ENCODE measurements at regions not wholly inside any gene's neighbourhood (a gene's known extent, or its start where the extent isn't known, plus 50 kb on each side); places are given as distances from the start of the nearest gene placed in this dataset.

GRCh38 chr14:43005807-43006206 is 1399.1 kb downstream of the LRFN5 start:
- intact Hi-C loops (cut with micrococcal nuclease): no loop called here
- Mint-ChIP-seq H3K4me1 (no peaks in the 10 kb centered on the region), H3K27ac (no peak overlapping the region), H3K27me3 (no peaks in the 10 kb centered on the region), H3K4me3 (no peak overlapping the region), H3K9me3 (ENCODE audit: insufficient read depth) (peaks cover 13% of the 10 kb centered on the region)
- DNase-seq (no peak), ATAC-seq (ENCODE audit: low read depth) (no peak)
- CTCF ChIA-PET: no interaction called here
- POLR2A ChIA-PET: no interaction called here
- Histone ChIP-seq H3K4me1 (ENCODE audit: control insufficient read depth in 2 of 2, insufficient read depth in 2 of 2, low read length in 2 of 2) (no peaks in the 10 kb centered on the region), H3K9me3 (ENCODE audit: control extremely low read depth in 1 of 3, control insufficient read depth in 2 of 3, insufficient read depth in 1 of 3, low read length in 2 of 3) (peaks cover 2 to 9% (median 3%) of the 10 kb centered on the region in 3 donors), H3K9ac (ENCODE audit: low read length) (no peak overlapping the region), H3K4me3 (ENCODE audit: control extremely low read depth in 1 of 5, extremely low read depth in 1 of 5, insufficient read depth in 1 of 5, low read depth in 2 of 5, low read length in 4 of 5) (no peak overlapping the region), H3K4me2 (replicated peaks; ENCODE audit: low read depth, low read length, poor library complexity, severe bottlenecking) (no peak overlapping the region), H3K36me3 (replicated peaks in 1 of 2; ENCODE audit: control extremely low read depth in 1 of 2, control insufficient read depth in 1 of 2, extremely low read depth in 1 of 2, insufficient read depth in 2 of 2, low read length in 1 of 2) (no peaks in the 10 kb centered on the region), H2AFZ (ENCODE audit: insufficient read depth, low read depth, low read length, poor library complexity, severe bottlenecking) (no peak overlapping the region), H3K79me2 (ENCODE audit: control insufficient read depth, insufficient read depth, low read length) (no peaks in the 10 kb centered on the region), H3K27me3 (replicated peaks in 1 of 4; ENCODE audit: control extremely low read depth in 1 of 4, control insufficient read depth in 3 of 4, insufficient read depth in 4 of 4, low read length in 3 of 4) (no peaks in the 10 kb centered on the region), H3K27ac (ENCODE audit: low read length in 2 of 2) (no peak overlapping the region), H4K20me1 (ENCODE audit: control insufficient read depth, insufficient read depth, low read length, poor library complexity, severe bottlenecking) (no peaks in the 10 kb centered on the region)
- WGBS (ENCODE audit: insufficient coverage): no CpG with 5 or more reads among the region's 1 CpG
- TF ChIP-seq EZH2 (IDR thresholded peaks at IDR 0.05; ENCODE audit: borderline replicate concordance, insufficient read depth, low read depth, low read length, poor library complexity, severe bottlenecking) (no peak), CTCF (IDR thresholded peaks at IDR 0.05) (no peak)

- intact Hi-C loops (cut with micrococcal nuclease): no loop called here
- no peaks in the 10 kb centered on the region for H3K4me1 ChIP-seq (ENCODE audit: control insufficient read depth in 2 of 2, insufficient read depth in 2 of 2, low read length in 2 of 2)
- no peaks in the 10 kb centered on the region for H3K79me2 ChIP-seq (ENCODE audit: control insufficient read depth, insufficient read depth, low read length)
- no peak overlapping the region for H3K4me3 ChIP-seq (ENCODE audit: control extremely low read depth in 1 of 5, extremely low read depth in 1 of 5, insufficient read depth in 1 of 5, low read depth in 2 of 5, low read length in 4 of 5)
- Mint-ChIP-seq H3K4me3 (no peak overlapping the region), H3K9me3 (ENCODE audit: insufficient read depth) (peaks cover 13% of the 10 kb centered on the region), H3K4me1 (no peaks in the 10 kb centered on the region), H3K27me3 (no peaks in the 10 kb centered on the region), H3K27ac (no peak overlapping the region)
- WGBS (ENCODE audit: insufficient coverage): 80% methylated on average over 2 of the region's 3 CpGs
- H4K20me1 ChIP-seq (ENCODE audit: control insufficient read depth, insufficient read depth, low read length, poor library complexity, severe bottlenecking): no peaks in the 10 kb centered on the region
- H3K27me3 ChIP-seq (replicated peaks in 1 of 4; ENCODE audit: control extremely low read depth in 1 of 4, control insufficient read depth in 3 of 4, insufficient read depth in 4 of 4, low read length in 3 of 4): no peaks in the 10 kb centered on the region
- no peak for TF ChIP-seq EZH2 (IDR thresholded peaks at IDR 0.05; ENCODE audit: borderline replicate concordance, insufficient read depth, low read depth, low read length, poor library complexity, severe bottlenecking)
- no peak for TF ChIP-seq CTCF (IDR thresholded peaks at IDR 0.05)
- H3K4me2 ChIP-seq (replicated peaks; ENCODE audit: low read depth, low read length, poor library complexity, severe bottlenecking): no peak overlapping the region
- H3K9me3 ChIP-seq (ENCODE audit: control extremely low read depth in 1 of 3, control insufficient read depth in 2 of 3, insufficient read depth in 1 of 3, low read length in 2 of 3): peaks cover 2 to 9% (median 3%) of the 10 kb centered on the region in 3 donors
- ChIA-PET CTCF (no interaction called here), POLR2A (no interaction called here)
- no peak overlapping the region for H2AFZ ChIP-seq (ENCODE audit: insufficient read depth, low read depth, low read length, poor library complexity, severe bottlenecking)
- H3K27ac ChIP-seq (ENCODE audit: low read length in 2 of 2): no peak overlapping the region
- DNase-seq: no peak
- no peaks in the 10 kb centered on the region for H3K36me3 ChIP-seq (replicated peaks in 1 of 2; ENCODE audit: control extremely low read depth in 1 of 2, control insufficient read depth in 1 of 2, extremely low read depth in 1 of 2, insufficient read depth in 2 of 2, low read length in 1 of 2)
- H3K9ac ChIP-seq (ENCODE audit: low read length): no peak overlapping the region
- no peak for ATAC-seq (ENCODE audit: low read depth)
Observed at GRCh38 chr14:43003845-43004244, 1397.2 kb downstream of the LRFN5 start.

Data from B cell (primary cell).